NB4 (cell line): ENCODE measurements at regions not wholly inside any gene's neighbourhood (a gene's known extent, or its start where the extent isn't known, plus 50 kb on each side); places are given as distances from the start of the nearest gene placed in this dataset.

ENCODE experiments used
- DNase-seq: peaks from one replicate; pipeline ENCODE4 v3.0.0; 2010; ENCODE audit warnings: low read depth
- H3K4me3 ChIP-seq: one replicate; pipeline ENCODE4 v1.5.1; 2011; ENCODE audit warnings: mild to moderate bottlenecking, low read depth, low read length, moderate library complexity
- CTCF ChIP-seq: IDR thresholded peaks from one replicate; pipeline ENCODE4 v1.5.1; 2012; ENCODE audit warnings: low read depth, low read length
- MAX ChIP-seq: IDR thresholded peaks from 2 replicates; pipeline ENCODE4 v1.6.1; 2011; ENCODE audit warnings: low read depth, low read length
- MYC ChIP-seq: IDR thresholded peaks from 2 replicates; pipeline ENCODE4 v1.6.1; 2011; ENCODE audit warnings: low read depth, low read length
- POLR2A ChIP-seq: IDR thresholded peaks from 2 replicates; pipeline ENCODE4 v1.6.1; 2011; ENCODE audit warnings: mild to moderate bottlenecking; ENCODE audit not compliant: insufficient read length; ENCODE audit errors: extremely low read depth

- no peak overlapping the region for H3K4me3 ChIP-seq
- TF ChIP-seq CTCF (no peak), POLR2A (no peak)
- DNase-seq, result no peak
Observed at GRCh38 chr2:180343528-180344345, 336.6 kb upstream of the CWC22 start.

GRCh38 chr2:180337136-180337535 lies 330.0 kb upstream of the CWC22 start:
- H3K4me3 ChIP-seq, result no peak overlapping the region

GRCh38 chr2:180336550-180336949 lies 329.5 kb upstream of the CWC22 start:
- no peak overlapping the region for H3K4me3 ChIP-seq
- no peak for DNase-seq
- TF ChIP-seq POLR2A (no peak), MAX (no peak), CTCF (no peak), MYC (no peak)

More at GRCh38 chr2:180337136-180337535, 330.0 kb upstream of the CWC22 start:
- DNase-seq, result no peak
- TF ChIP-seq POLR2A (no peak), MYC (no peak), MAX (no peak), CTCF (no peak)

- peak; percentile 17 for DNase-seq
- TF ChIP-seq MAX (no peak), CTCF (no peak), MYC (no peak), POLR2A (no peak)
- no peak overlapping the region for H3K4me3 ChIP-seq
Observed at GRCh38 chr2:180334514-180334913, 327.4 kb upstream of the CWC22 start.

GRCh38 chr2:180328795-180329422 lies 321.8 kb upstream of the CWC22 start:
- H3K4me3 ChIP-seq, result no peak overlapping the region
- no peak for DNase-seq
- no peak for TF ChIP-seq POLR2A
- TF ChIP-seq MYC, result no peak
- no peak for TF ChIP-seq MAX
- no peak for TF ChIP-seq CTCF
